NB4 (cell line): ENCODE measurements at regions not wholly inside any gene's neighbourhood (a gene's known extent, or its start where the extent isn't known, plus 50 kb on each side); places are given as distances from the start of the nearest gene placed in this dataset.
A peak's percentile ranks its signal among the peaks of the same experiment; 100 is the strongest.

Experiments used
- POLR2A ChIP-seq: IDR thresholded peaks from 2 replicates; pipeline ENCODE4 v1.6.1; 2011; ENCODE audit warnings: mild to moderate bottlenecking; ENCODE audit not compliant: insufficient read length; ENCODE audit errors: extremely low read depth
- TF ChIP-seq, protein P1 (sequence below): IDR thresholded peaks from one replicate; pipeline ENCODE4 v1.5.1; 2012; ENCODE audit warnings: low read depth, low read length

DNA sequence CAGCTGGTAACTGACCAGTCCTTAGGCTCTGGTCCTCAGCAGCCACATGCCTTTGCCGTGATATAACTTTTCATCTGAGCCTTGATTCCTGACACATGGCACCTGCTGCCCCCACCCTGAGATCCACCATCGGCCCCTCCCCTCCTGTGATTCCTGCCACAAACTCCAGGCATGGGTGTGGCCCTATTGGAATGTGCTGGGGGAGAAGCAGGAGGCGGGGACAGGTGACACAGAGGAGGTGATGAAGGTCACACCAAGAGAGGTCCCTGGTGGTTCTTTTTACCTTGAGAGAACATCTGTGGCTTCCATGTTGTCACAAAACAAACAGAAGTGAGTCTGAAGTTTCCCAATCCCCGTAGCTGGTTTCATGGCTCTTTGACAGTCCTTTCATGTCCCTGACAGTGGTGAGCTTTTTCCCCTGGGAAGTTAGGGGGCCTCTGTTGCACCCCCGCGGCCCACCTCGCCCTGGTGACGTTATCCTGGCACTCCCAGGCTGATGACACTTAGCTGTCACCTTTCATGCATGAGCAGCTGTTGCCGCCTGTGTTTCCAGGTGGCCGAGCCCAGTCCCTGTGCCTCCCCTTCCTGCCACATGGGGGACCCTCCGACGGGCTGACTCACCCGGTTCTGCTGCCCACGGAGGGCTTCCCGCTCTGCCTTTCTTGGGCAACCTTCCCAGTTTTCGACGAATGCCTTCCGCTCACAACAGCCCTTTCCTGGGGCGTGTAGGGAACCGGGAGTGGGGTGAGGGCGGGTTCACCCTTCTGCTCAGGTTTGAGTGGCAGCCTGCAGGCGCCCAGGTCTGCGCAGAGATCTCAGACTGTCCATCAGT lies 66.3 kb upstream of the GLI2 start:
- TF ChIP-seq, protein P1, sequence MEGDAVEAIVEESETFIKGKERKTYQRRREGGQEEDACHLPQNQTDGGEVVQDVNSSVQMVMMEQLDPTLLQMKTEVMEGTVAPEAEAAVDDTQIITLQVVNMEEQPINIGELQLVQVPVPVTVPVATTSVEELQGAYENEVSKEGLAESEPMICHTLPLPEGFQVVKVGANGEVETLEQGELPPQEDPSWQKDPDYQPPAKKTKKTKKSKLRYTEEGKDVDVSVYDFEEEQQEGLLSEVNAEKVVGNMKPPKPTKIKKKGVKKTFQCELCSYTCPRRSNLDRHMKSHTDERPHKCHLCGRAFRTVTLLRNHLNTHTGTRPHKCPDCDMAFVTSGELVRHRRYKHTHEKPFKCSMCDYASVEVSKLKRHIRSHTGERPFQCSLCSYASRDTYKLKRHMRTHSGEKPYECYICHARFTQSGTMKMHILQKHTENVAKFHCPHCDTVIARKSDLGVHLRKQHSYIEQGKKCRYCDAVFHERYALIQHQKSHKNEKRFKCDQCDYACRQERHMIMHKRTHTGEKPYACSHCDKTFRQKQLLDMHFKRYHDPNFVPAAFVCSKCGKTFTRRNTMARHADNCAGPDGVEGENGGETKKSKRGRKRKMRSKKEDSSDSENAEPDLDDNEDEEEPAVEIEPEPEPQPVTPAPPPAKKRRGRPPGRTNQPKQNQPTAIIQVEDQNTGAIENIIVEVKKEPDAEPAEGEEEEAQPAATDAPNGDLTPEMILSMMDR = peak; percentile 50
- no peak for TF ChIP-seq POLR2A
